Psoas muscle (tissue), 7 donors: ENCODE measurements at regions not wholly inside any gene's neighbourhood (a gene's known extent, or its start where the extent isn't known, plus 50 kb on each side); places are given as distances from the start of the nearest gene placed in this dataset.

Experiments
- ATAC-seq, 4 donors: fragments of 200-7000 bp; cut with Tn5 transposase; one replicate each; pipeline ENCODE4 v1.9.1; 2020; ENCODE audit warnings: moderate library complexity in 3 of 4, mild to moderate bottlenecking in 2 of 4
- DNase-seq, 2 donors: peaks; one replicate each; pipeline ENCODE4 v3.0.0-alpha.2; 2020
- H3K27ac ChIP-seq: fragments of 200-600 bp; one replicate; pipeline ENCODE4 v1.8.0; 2022
- H3K27me3 ChIP-seq, 3 donors: fragments of 200-600 bp in 1 of 3; one replicate each; pipeline versions ENCODE4 v1.6.1 to v1.8.0; 2013 to 2022; ENCODE audit warnings: low read length in 2 of 3, mild to moderate bottlenecking in 2 of 3, moderate library complexity in 1 of 3; ENCODE audit not compliant: insufficient read depth in 3 of 3
- H3K36me3 ChIP-seq, 2 donors: fragments of 200-600 bp in 1 of 2; one replicate each; pipeline versions ENCODE4 v1.6.1 to v1.8.0; 2013 to 2022; ENCODE audit warnings: low read depth in 1 of 2, mild to moderate bottlenecking in 1 of 2, moderate library complexity in 1 of 2; ENCODE audit not compliant: insufficient read depth in 1 of 2
- H3K4me1 ChIP-seq: fragments of 200-600 bp; one replicate; pipeline ENCODE4 v1.8.0; 2022
- H3K4me3 ChIP-seq: fragments of 200-600 bp; one replicate; pipeline ENCODE4 v1.8.0; 2022; ENCODE audit warnings: mild to moderate bottlenecking
- H3K9me3 ChIP-seq: fragments of 200-600 bp; one replicate; pipeline ENCODE4 v1.8.0; 2022
- WGBS, 3 donors: extraction: QIAGEN DNeasy Blood & Tissue Kit; methylation state at CpG; one replicate each; pipeline versions ENCODE4 v1.1.6 to v1.1.7; 2013; 5-methylcytosine and 5-hydroxymethylcytosine counted together
- intact Hi-C, 2 donors: fragments of 100-400 bp; cut with DNase I; formaldehyde crosslinking; loops; one replicate each; pipeline versions ENCODE4 v1.11.0 to v1.14.2; 2022
- TF ChIP-seq, protein P1 (sequence below): fragments of 200-600 bp; IDR thresholded peaks from one replicate; pipeline ENCODE4 v1.8.0; 2022; ENCODE audit warnings: antibody characterized with exemption
- donor health status: healthy with polysubstance abuse.
- donor health status: DM: no; HTN: no; CAD: no; lungs with moderate emphysema.
- donor health status: Bipolar disorder and iron deficiency.
- donor health status: healthy.
- donor health status: DM: yes; HTN: yes; CAD: no.
- donor health status: DM: no; HTN: no; CAD: no.
- donor health status: DM: yes; HTN: yes; CAD: no.

DNA sequence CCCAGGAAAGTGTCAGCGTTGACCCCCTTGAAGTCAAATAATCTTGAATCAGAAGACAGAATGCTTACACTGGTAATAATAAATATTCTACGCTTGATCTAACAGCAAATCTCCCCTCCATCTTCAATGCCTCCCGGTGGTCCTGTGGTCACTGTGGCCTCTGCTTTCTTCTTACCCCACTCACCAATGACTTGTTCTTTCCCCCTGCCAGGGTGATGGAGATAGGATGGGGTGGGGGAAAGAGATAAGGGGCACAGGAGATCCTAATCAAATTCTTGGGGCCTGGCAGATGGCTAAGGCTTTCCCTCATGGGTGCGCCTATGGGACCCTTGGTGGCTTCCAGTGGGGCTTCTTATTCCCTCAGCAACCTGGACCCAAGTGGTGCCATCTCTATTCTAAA lies 152.6 kb upstream of the EGFLAM start:
- Histone ChIP-seq H3K27ac (no peak overlapping the region), H3K9me3 (no peaks in the 10 kb centered on the region), H3K27me3 (no peaks in the 10 kb centered on the region), H3K4me1 (no peaks in the 10 kb centered on the region), H3K36me3 (no peaks in the 10 kb centered on the region), H3K4me3 (no peak overlapping the region)
- TF ChIP-seq, protein P1, sequence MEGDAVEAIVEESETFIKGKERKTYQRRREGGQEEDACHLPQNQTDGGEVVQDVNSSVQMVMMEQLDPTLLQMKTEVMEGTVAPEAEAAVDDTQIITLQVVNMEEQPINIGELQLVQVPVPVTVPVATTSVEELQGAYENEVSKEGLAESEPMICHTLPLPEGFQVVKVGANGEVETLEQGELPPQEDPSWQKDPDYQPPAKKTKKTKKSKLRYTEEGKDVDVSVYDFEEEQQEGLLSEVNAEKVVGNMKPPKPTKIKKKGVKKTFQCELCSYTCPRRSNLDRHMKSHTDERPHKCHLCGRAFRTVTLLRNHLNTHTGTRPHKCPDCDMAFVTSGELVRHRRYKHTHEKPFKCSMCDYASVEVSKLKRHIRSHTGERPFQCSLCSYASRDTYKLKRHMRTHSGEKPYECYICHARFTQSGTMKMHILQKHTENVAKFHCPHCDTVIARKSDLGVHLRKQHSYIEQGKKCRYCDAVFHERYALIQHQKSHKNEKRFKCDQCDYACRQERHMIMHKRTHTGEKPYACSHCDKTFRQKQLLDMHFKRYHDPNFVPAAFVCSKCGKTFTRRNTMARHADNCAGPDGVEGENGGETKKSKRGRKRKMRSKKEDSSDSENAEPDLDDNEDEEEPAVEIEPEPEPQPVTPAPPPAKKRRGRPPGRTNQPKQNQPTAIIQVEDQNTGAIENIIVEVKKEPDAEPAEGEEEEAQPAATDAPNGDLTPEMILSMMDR, result no peak
- WGBS, 3 donors, result 82 to 90% (median 89%) methylated on average over 4 of the region's 4 CpGs
- intact Hi-C loops, result no loop called here
- ATAC-seq, result no peak
- no peak for DNase-seq

DNA sequence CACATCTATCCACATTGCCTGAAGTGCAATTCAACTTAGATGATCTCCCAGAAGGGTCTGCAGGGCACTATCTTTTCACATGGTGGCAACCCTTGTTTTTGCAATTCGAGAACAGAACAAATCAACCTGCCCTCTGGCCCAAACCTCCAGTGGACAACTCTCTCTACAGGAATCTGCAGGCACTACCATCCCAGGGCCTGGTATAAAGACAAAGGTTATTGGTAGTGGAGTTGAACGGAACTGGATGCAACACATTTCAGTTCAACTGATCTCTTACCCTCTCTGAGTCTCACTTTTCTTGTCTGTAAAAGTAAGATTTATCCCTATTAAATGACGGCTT lies 153.2 kb upstream of the EGFLAM start:
- H3K4me3 ChIP-seq, result no peak overlapping the region
- DNase-seq, result no peak
- no peaks in the 10 kb centered on the region for H3K27me3 ChIP-seq
- H3K27ac ChIP-seq, result no peak overlapping the region
- 53 to 80% (median 77%) methylated on average over 3 of the region's 3 CpGs for WGBS, 3 donors
- H3K36me3 ChIP-seq, result no peaks in the 10 kb centered on the region
- no peak for ATAC-seq
- H3K4me1 ChIP-seq, result no peaks in the 10 kb centered on the region
- H3K9me3 ChIP-seq, result no peaks in the 10 kb centered on the region
- TF ChIP-seq, protein P1, result no peak
- intact Hi-C loops, result no loop called here

DNA sequence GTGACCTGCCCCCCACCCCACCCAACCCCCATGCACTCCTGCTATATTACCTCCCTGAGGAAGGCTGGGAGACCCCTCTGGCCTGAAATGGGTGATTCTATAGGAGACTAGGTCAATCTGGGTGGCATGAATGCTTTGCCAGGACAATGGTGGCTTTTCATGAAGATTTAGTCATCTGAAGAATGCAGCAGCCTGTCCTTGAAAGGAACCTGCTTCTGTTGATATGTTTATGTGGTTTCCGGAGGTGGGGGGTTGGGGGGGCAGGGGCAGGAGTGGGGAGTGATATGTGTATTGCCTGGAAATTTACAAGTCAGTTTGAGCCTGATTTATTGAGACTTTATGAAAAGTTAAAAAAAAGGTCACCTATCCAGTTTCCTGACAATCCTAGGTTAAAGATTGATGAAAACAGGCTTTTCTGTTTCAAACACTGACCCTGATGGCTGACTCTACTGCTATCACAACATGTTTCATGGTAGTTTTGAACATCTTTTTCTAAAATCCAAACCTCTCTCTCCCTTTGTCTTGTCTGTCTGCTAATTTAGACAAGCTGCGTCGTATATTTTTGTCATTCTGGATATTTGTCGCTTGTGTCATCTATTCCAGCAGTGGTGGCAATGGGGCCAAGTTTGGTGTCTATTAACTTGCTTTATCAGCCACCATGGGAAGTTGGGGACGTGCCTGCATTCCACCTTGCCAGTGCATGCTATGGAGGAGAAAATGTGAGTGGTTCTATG lies 153.7 kb upstream of the EGFLAM start:
- Histone ChIP-seq H3K9me3 (no peaks in the 10 kb centered on the region), H3K27ac (no peak overlapping the region), H3K4me3 (no peak overlapping the region), H3K36me3 (no peaks in the 10 kb centered on the region), H3K4me1 (no peaks in the 10 kb centered on the region), H3K27me3 (no peaks in the 10 kb centered on the region)
- intact Hi-C loops, result no loop called here
- ATAC-seq (no peak), DNase-seq (no peak)
- TF ChIP-seq, protein P1, result no peak
- WGBS, 3 donors, result 46 to 66% (median 58%) methylated on average over 5 of the region's 5 CpGs

DNA sequence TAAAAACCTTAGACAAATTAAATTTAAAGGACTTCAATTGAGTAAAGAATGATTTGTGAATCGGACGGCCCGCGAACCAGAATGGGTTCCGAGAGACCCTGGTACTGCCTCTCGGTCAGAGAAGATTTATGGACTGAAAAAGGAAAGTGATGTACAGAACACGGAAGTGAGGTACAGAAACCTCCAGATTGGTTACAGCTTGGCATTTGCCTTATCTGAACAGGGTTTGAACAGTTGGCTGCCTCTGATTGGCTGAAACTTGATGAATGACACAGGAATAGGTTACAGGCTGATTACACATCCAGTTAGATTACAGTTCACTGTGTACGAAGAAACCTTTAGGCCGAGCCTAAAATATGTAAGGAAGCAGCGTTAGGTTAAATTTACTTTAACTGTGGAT lies 156.5 kb upstream of the EGFLAM start:
- TF ChIP-seq, protein P1, result no peak
- ATAC-seq (no peak), DNase-seq (no peak)
- no peak overlapping the region for H3K27ac ChIP-seq
- no peaks in the 10 kb centered on the region for H3K9me3 ChIP-seq
- H3K4me1 ChIP-seq, result no peaks in the 10 kb centered on the region
- no peaks in the 10 kb centered on the region for H3K36me3 ChIP-seq
- intact Hi-C loops, result no loop called here
- 88 to 93% (median 91%) methylated on average over 10 of the region's 10 CpGs for WGBS, 3 donors
- no peaks in the 10 kb centered on the region for H3K27me3 ChIP-seq
- H3K4me3 ChIP-seq, result no peak overlapping the region
